Lung (tissue), 11 donors: ENCODE measurements at regions not wholly inside any gene's neighbourhood (a gene's known extent, or its start where the extent isn't known, plus 50 kb on each side); places are given as distances from the start of the nearest gene placed in this dataset.

Source experiments
- ATAC-seq: fragments of 200-7000 bp; cut with Tn5 transposase; one replicate; pipeline ENCODE4 v1.9.1; 2020; ENCODE audit warnings: moderate number of reproducible peaks; ENCODE audit not compliant: insufficient read depth, low FRiP score
- DNase-seq, 3 donors: peaks; one replicate each; pipeline ENCODE4 v3.0.0-alpha.2; 2013 to 2017
- H3K27ac ChIP-seq, 2 donors: one replicate each; pipeline ENCODE4 v1.5.1; 2013; ENCODE audit warnings: mild to moderate bottlenecking in 2 of 2, moderate library complexity in 2 of 2, control low read depth in 1 of 2, inconsistent platforms in 1 of 2, low read depth in 1 of 2, low read length in 1 of 2
- H3K27me3 ChIP-seq, 3 donors: one replicate each; pipeline ENCODE4 v1.5.1; 2013; ENCODE audit warnings: low read length in 2 of 3; ENCODE audit not compliant: control insufficient read depth in 3 of 3, insufficient read depth in 3 of 3
- H3K36me3 ChIP-seq, 4 donors: one replicate each; pipeline ENCODE4 v1.5.1; 2013; ENCODE audit warnings: low read length in 4 of 4, mild to moderate bottlenecking in 1 of 4, moderate library complexity in 1 of 4; ENCODE audit not compliant: control insufficient read depth in 4 of 4, insufficient read depth in 4 of 4
- H3K4me1 ChIP-seq, 5 donors: one replicate each; pipeline ENCODE4 v1.5.1; 2013; ENCODE audit warnings: low read length in 5 of 5, mild to moderate bottlenecking in 2 of 5, moderate library complexity in 1 of 5; ENCODE audit not compliant: control insufficient read depth in 5 of 5, insufficient read depth in 5 of 5
- H3K4me3 ChIP-seq: one replicate; pipeline ENCODE4 v1.5.1; 2013; ENCODE audit warnings: mild to moderate bottlenecking, control low read depth, moderate library complexity
- H3K9ac ChIP-seq, 2 donors: one replicate each; pipeline ENCODE4 v1.5.1; 2013; ENCODE audit warnings: low read length in 2 of 2, control low read depth in 1 of 2; ENCODE audit not compliant: insufficient read depth in 1 of 2
- H3K9me3 ChIP-seq, 4 donors: one replicate each; pipeline ENCODE4 v1.5.1; 2013; ENCODE audit warnings: low read length in 3 of 4, mild to moderate bottlenecking in 1 of 4, moderate library complexity in 1 of 4; ENCODE audit not compliant: control insufficient read depth in 4 of 4, insufficient read depth in 3 of 4
- WGBS, 2 donors: extraction: QIAGEN DNeasy Blood & Tissue Kit; methylation state at CpG; one replicate each; pipeline ENCODE4 v1.1.7; 2013; 5-methylcytosine and 5-hydroxymethylcytosine counted together
- TF ChIP-seq, protein P1 (sequence below): IDR thresholded peaks from 2 replicates; pipeline ENCODE4 v1.5.1; 2012; ENCODE audit warnings: mild to moderate bottlenecking; ENCODE audit errors: control extremely low read depth, extremely low read depth
- donor health status: control.
- donor health status: control.
- donor health status: Bipolar disorder and iron deficiency.
- donor health status: healthy.
- donor health status: DM: yes; HTN: yes; CAD: no.

DNA sequence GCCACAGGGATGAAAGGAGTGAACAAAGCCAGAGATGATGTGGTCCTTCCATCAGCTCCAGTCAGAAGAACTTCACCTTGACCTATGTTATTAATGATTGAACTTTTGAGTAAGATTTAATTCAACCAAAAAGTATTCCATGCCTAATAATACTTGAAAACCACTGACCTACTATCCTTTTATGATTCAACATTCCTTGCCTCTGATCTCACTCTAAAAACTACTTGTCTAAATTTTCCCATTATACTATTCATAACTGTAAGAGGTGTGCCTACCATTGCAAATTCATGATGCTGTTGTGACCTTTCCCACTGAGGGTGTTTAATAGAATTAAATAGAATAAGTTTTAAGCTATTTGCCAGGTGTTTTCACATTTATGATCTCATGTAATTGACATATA is 164.7 kb upstream of the GUCY1A2 start:
- H3K9ac ChIP-seq = no peak overlapping the region
- DNase-seq (no peak), ATAC-seq (no peak)
- TF ChIP-seq, protein P1, sequence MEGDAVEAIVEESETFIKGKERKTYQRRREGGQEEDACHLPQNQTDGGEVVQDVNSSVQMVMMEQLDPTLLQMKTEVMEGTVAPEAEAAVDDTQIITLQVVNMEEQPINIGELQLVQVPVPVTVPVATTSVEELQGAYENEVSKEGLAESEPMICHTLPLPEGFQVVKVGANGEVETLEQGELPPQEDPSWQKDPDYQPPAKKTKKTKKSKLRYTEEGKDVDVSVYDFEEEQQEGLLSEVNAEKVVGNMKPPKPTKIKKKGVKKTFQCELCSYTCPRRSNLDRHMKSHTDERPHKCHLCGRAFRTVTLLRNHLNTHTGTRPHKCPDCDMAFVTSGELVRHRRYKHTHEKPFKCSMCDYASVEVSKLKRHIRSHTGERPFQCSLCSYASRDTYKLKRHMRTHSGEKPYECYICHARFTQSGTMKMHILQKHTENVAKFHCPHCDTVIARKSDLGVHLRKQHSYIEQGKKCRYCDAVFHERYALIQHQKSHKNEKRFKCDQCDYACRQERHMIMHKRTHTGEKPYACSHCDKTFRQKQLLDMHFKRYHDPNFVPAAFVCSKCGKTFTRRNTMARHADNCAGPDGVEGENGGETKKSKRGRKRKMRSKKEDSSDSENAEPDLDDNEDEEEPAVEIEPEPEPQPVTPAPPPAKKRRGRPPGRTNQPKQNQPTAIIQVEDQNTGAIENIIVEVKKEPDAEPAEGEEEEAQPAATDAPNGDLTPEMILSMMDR = no peak
- no peaks in the 10 kb centered on the region for H3K9me3 ChIP-seq
- peaks cover 0 to 8% (median 0%) of the 10 kb centered on the region in 5 donors for H3K4me1 ChIP-seq
- no peak overlapping the region for H3K27ac ChIP-seq
- H3K4me3 ChIP-seq = no peak overlapping the region
- H3K36me3 ChIP-seq = no peaks in the 10 kb centered on the region
- no peaks in the 10 kb centered on the region for H3K27me3 ChIP-seq

DNA sequence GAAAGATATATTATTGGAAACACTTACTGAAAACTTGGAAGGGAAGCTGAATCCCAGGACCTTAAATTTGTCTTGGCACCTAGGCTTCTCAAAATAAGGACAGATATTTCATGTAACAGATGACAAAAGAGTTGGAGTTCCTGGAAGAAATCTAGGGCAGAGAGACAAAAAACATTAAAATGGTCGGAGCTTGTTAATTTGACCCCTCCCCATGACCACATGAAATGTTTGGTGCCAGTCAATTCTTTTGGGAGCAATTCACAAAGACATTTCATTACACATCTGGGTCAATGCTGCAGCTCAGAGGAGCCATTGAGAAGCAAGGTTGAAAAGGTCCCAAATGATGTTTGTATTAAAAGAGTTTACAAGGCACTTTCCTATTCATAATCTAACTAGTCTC is 162.0 kb upstream of the GUCY1A2 start:
- Histone ChIP-seq H3K4me1 (peaks cover 0 to 8% (median 0%) of the 10 kb centered on the region in 5 donors), H3K9ac (no peak overlapping the region), H3K4me3 (no peak overlapping the region), H3K9me3 (peaks cover 0 to 4% (median 0%) of the 10 kb centered on the region in 4 donors), H3K36me3 (no peaks in the 10 kb centered on the region), H3K27me3 (no peaks in the 10 kb centered on the region), H3K27ac (no peak overlapping the region)
- no peak for DNase-seq
- TF ChIP-seq, protein P1 = no peak
- ATAC-seq = no peak
- 70 to 83% methylated on average over 1 of the region's 1 CpG for WGBS, 2 donors

DNA sequence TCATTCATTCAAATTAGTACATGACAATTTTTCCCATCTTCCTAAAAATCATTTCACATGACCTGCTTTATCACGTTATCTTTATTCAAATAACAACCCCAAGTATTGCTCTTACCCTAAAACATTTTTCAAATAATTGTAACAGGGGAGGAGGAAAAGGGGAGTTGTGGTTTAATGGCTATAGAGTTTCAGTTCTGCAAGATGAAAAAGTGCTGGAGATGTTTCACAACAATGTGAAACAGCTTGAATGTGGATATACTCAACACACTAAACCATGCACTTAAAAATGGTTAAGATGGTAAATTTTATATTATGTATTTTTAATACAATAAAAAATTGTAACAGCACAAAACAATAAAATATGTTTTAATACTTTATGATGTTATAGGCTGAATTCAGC is 161.6 kb upstream of the GUCY1A2 start:
- Histone ChIP-seq H3K9me3 (peaks cover 0 to 4% (median 0%) of the 10 kb centered on the region in 4 donors), H3K36me3 (no peaks in the 10 kb centered on the region), H3K4me1 (peaks cover 0 to 7% (median 0%) of the 10 kb centered on the region in 5 donors), H3K27ac (no peak overlapping the region), H3K9ac (no peak overlapping the region), H3K27me3 (no peaks in the 10 kb centered on the region), H3K4me3 (no peak overlapping the region)
- TF ChIP-seq, protein P1 = no peak
- DNase-seq (no peak), ATAC-seq (no peak)
- 58 to 76% methylated on average over 1 of the region's 1 CpG for WGBS, 2 donors

DNA sequence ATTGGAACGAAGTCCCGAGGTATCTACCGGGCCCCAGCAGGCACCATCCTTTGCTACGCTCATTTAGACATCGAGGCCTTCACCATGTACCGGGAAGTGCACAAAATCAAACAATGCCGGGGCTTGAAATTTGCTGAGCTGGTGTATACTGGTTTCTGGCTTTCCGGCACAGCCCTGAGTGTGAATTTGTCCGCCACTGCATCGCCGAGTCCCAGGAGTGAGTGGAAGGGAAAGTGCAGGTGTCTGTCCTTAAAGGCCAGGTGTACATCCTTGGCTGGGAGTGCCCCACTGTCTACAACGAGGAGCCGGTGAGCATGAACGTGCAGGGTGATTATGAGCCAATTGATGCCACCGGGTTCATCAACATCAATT is 158.8 kb upstream of the GUCY1A2 start:
- DNase-seq (no peak), ATAC-seq (no peak)
- WGBS, 2 donors = 89 to 92% methylated on average over 15 of the region's 15 CpGs

More for the DNA sequence above, 158.8 kb upstream of the GUCY1A2 start:
- Histone ChIP-seq H3K9me3 (peaks cover 0 to 4% (median 0%) of the 10 kb centered on the region in 4 donors), H3K9ac (no peak overlapping the region), H3K4me1 (no peaks in the 10 kb centered on the region), H3K27me3 (no peaks in the 10 kb centered on the region), H3K27ac (no peak overlapping the region), H3K36me3 (no peaks in the 10 kb centered on the region), H3K4me3 (no peak overlapping the region)
- TF ChIP-seq, protein P1 = no peak
